GM12878 (cell line): ENCODE measurements at regions not wholly inside any gene's neighbourhood (a gene's known extent, or its start where the extent isn't known, plus 50 kb on each side); places are given as distances from the start of the nearest gene placed in this dataset.

Source experiments
- EP300 ChIP-seq, 2 experiments: fragments of 150-350 bp in 1 of 2; IDR thresholded peaks; 2 replicates each; pipeline ENCODE4 v1.6.1; 2011 to 2012; ENCODE audit warnings: low read depth in 2 of 2, low read length in 2 of 2, borderline replicate concordance in 1 of 2, improper control_type of control experiment in 1 of 2, inconsistent platforms in 1 of 2; ENCODE audit not compliant: control insufficient read depth in 1 of 2
- EZH2 ChIP-seq: IDR thresholded peaks from 2 replicates; pipeline ENCODE4 v1.6.1; 2012; ENCODE audit warnings: low read depth, mild to moderate bottlenecking, control low read depth, inconsistent platforms, low read length, borderline replicate concordance; ENCODE audit not compliant: control insufficient read depth
- JUNB ChIP-seq: IDR thresholded peaks from 2 replicates; pipeline ENCODE4 v1.6.1; 2016; ENCODE audit warnings: antibody characterized with exemption, mild to moderate bottlenecking
- JUND ChIP-seq: IDR thresholded peaks from 2 replicates; pipeline ENCODE4 v1.6.1; 2012; ENCODE audit warnings: low read depth, mild to moderate bottlenecking, low read length, improper control_type of control experiment, moderate library complexity
- RFX5 ChIP-seq: IDR thresholded peaks from 2 replicates; pipeline ENCODE4 v1.6.1; 2011; ENCODE audit warnings: low read depth, low read length, improper control_type of control experiment
- SMC3 ChIP-seq: IDR thresholded peaks from 2 replicates; pipeline ENCODE4 v1.6.1; 2011; ENCODE audit warnings: low read length, improper control_type of control experiment, borderline replicate concordance
- TCF12 ChIP-seq: IDR thresholded peaks from 2 replicates; pipeline ENCODE4 v1.6.1; 2011; ENCODE audit warnings: low read depth, mild to moderate bottlenecking, low read length
- TCF7 ChIP-seq: IDR thresholded peaks from 2 replicates; pipeline ENCODE4 v1.6.1; 2014; ENCODE audit warnings: antibody characterized with exemption, borderline replicate concordance
- ZNF622 ChIP-seq: fragments of 450-650 bp; IDR thresholded peaks from 2 replicates; pipeline ENCODE4 v1.6.1; 2017; ENCODE audit warnings: mild to moderate bottlenecking, inconsistent platforms
- TF ChIP-seq, protein P1 (sequence below), 3 experiments: IDR thresholded peaks in 2 of 3; conservative IDR thresholded peaks in 1 of 3; 2 replicates each; pipeline ENCODE4 v1.5.1; 2011; ENCODE audit warnings: low read depth in 3 of 3, low read length in 3 of 3, mild to moderate bottlenecking in 3 of 3, control low read depth in 2 of 3, moderate library complexity in 2 of 3, inconsistent platforms in 1 of 3, mixed read lengths in 1 of 3; ENCODE audit not compliant: control insufficient read depth in 2 of 3, insufficient read depth in 1 of 3; ENCODE audit errors: extremely low read depth in 1 of 3
- TF ChIP-seq, protein P2 (sequence below): fragments of 450-650 bp; IDR thresholded peaks from 2 replicates; pipeline ENCODE4 v1.6.1; 2017; ENCODE audit warnings: mild to moderate bottlenecking
- TF ChIP-seq, protein P3 (sequence below): fragments of 450-650 bp; formaldehyde crosslinking; IDR thresholded peaks from 2 replicates; pipeline ENCODE4 v1.4.0; 2022; ENCODE audit warnings: mild to moderate bottlenecking, moderate library complexity

DNA sequence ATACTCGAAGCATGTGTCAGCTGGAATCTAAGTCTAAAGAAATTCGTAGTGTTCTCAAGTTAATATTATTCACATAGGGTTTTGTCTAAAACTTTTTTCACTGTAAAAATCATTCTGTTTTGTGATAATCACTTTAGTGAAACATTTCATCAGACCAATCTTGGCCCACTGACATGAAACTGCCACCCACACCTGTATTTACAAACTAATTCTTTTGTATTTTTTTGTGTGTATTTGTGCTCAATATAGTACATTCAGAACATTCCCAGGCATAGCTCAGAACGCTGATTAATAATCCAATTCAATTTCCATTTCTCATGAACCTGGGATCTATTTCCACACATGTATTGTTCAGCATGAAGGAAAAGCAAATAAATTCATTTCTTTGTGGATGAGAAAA, 191.7 kb downstream of the RASSF9 start:
- no peak for TF ChIP-seq JUNB
- TF ChIP-seq, protein P1, sequence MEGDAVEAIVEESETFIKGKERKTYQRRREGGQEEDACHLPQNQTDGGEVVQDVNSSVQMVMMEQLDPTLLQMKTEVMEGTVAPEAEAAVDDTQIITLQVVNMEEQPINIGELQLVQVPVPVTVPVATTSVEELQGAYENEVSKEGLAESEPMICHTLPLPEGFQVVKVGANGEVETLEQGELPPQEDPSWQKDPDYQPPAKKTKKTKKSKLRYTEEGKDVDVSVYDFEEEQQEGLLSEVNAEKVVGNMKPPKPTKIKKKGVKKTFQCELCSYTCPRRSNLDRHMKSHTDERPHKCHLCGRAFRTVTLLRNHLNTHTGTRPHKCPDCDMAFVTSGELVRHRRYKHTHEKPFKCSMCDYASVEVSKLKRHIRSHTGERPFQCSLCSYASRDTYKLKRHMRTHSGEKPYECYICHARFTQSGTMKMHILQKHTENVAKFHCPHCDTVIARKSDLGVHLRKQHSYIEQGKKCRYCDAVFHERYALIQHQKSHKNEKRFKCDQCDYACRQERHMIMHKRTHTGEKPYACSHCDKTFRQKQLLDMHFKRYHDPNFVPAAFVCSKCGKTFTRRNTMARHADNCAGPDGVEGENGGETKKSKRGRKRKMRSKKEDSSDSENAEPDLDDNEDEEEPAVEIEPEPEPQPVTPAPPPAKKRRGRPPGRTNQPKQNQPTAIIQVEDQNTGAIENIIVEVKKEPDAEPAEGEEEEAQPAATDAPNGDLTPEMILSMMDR (IDR thresholded peaks at IDR 0.05 in 2 of 3, conservative IDR thresholded peaks at IDR 0.05 in 1 of 3; ENCODE audit: control insufficient read depth in 2 of 3, extremely low read depth in 1 of 3, insufficient read depth in 1 of 3, low read depth in 3 of 3, low read length in 3 of 3), result no peak
- no peak for TF ChIP-seq ZNF622
- TF ChIP-seq, protein P2, sequence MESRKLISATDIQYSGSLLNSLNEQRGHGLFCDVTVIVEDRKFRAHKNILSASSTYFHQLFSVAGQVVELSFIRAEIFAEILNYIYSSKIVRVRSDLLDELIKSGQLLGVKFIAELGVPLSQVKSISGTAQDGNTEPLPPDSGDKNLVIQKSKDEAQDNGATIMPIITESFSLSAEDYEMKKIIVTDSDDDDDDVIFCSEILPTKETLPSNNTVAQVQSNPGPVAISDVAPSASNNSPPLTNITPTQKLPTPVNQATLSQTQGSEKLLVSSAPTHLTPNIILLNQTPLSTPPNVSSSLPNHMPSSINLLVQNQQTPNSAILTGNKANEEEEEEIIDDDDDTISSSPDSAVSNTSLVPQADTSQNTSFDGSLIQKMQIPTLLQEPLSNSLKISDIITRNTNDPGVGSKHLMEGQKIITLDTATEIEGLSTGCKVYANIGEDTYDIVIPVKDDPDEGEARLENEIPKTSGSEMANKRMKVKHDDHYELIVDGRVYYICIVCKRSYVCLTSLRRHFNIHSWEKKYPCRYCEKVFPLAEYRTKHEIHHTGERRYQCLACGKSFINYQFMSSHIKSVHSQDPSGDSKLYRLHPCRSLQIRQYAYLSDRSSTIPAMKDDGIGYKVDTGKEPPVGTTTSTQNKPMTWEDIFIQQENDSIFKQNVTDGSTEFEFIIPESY, result no peak
- TF ChIP-seq, protein P3, sequence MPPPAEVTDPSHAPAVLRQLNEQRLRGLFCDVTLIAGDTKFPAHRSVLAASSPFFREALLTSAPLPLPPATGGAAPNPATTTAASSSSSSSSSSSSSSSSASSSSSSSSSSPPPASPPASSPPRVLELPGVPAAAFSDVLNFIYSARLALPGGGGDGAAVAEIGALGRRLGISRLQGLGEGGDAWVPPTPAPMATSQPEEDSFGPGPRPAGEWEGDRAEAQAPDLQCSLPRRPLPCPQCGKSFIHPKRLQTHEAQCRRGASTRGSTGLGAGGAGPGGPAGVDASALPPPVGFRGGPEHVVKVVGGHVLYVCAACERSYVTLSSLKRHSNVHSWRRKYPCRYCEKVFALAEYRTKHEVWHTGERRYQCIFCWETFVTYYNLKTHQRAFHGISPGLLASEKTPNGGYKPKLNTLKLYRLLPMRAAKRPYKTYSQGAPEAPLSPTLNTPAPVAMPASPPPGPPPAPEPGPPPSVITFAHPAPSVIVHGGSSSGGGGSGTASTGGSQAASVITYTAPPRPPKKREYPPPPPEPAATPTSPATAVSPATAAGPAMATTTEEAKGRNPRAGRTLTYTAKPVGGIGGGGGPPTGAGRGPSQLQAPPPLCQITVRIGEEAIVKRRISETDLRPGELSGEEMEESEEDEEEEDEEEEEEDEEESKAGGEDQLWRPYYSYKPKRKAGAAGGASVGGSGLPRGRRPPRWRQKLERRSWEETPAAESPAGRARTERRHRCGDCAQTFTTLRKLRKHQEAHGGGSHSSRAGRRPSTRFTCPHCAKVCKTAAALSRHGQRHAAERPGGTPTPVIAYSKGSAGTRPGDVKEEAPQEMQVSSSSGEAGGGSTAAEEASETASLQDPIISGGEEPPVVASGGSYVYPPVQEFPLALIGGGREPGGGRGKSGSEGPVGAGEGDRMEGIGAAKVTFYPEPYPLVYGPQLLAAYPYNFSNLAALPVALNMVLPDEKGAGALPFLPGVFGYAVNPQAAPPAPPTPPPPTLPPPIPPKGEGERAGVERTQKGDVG (CRISPR knock-in tag), result no peak
- no peak for TF ChIP-seq JUND
- TF ChIP-seq SMC3, result no peak
- TF ChIP-seq RFX5, result no peak
- TF ChIP-seq EP300 (IDR thresholded peaks at IDR 0.05; ENCODE audit: borderline replicate concordance in 1 of 2, control insufficient read depth in 1 of 2, low read depth in 2 of 2, low read length in 2 of 2), result no peak
- TF ChIP-seq TCF12, result no peak
- no peak for TF ChIP-seq EZH2
- TF ChIP-seq TCF7, result no peak
